SIG-M5 treated with dmso at 0.1 percent for 504 hours (cell line): ENCODE measurements at regions not wholly inside any gene's neighbourhood (a gene's known extent, or its start where the extent isn't known, plus 50 kb on each side); places are given as distances from the start of the nearest gene placed in this dataset.

ENCODE experiments used
- DNase-seq: peaks from one replicate; lab custom pipeline; 2025; ENCODE audit not compliant: unreplicated experiment; lab: John Stamatoyannopoulos, UW

- no peak for DNase-seq
Measured at GRCh38 chr6:55643861-55644260, 64.9 kb upstream of the HMGCLL1 start.

DNA sequence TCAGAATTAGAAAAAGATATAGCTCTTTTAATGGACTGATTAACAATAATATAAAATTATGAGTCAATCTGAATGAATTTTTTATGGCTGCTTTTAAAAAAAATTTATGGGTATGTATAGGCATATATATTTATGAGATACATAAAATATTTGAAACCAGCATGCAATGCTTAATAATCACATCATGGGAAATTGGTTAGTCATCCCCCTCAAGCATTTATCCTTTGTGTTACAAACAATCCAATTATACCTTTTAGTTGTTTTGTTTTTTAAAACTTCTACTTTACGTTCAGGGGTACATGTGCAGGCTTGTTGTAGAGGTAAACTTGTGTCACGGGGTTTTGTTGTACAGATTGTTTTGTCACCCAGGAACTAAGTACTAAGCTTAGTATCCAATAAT, 63.4 kb upstream of the HMGCLL1 start:
- no peak for DNase-seq

DNA sequence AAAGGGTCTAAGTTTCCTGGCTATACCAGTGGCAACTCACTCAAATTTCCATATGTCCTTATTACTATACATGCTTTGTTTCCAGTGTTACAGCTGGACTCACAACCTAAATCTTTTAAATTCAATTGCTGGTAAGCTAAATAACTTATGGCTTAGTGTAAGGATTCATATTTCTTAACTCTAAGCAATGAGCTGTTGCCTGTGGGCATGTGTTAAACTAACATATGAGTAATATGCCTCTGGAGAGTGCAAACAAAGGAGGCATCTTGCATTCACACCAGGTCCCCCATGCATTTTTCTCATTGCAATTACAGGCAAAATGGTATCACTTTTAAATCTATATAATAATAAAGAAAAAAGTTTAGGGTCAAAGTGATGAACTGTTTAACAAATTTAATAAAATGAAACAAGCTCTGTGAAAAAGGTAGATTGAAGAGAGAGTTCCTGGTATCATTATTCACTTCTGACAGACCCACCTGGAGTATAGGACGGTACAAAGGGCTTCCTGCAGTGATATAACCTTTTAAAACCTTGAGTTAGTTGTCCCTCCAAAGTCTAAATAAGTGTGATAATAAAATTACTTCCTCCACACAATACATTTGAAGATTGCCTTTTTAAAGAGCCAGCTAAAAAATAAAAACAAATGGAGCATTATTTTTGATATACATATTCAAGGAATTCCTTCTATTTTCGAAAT, 57.6 kb upstream of the HMGCLL1 start:
- DNase-seq: peak; percentile 23

DNA sequence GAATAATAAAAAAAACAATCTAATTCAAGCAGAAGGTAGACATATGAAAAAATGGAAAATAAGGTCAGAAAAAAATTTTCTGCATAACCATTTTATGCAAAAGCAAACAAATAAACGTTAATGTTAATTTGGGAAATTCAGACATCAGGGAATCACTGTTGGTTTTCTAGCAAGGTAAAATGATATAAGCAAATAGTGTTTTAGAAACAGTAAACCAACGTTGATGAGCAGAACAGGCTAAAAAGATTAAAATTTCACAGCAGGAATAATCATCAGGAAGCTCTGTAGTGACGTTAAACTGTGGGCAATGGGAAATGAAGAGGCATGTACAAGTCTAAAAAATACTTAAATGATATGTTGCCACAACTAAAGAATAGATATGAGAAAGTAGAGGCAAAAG, 54.5 kb upstream of the HMGCLL1 start:
- no peak for DNase-seq

DNA sequence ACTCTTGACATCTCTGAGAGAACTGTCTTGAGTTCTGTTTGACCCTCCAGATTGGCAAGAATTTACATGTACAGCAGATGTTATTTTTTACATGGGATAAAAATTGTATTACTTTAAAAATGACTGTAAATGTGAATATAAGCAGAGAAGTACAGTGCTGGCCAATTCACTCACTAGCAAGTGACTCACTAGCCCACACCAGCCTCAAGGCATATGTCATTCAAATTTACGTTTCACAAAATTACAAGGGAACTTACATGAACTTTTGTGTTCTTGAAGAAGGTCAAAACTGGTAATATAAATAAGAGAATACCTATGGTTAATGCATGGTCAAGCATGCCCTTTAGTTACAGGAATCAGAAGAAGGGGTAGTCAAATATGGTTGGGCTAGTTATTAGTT, 54.0 kb upstream of the HMGCLL1 start:
- peak; percentile 0 for DNase-seq
